Thoracic aorta (tissue), 2 donors: ENCODE measurements at regions not wholly inside any gene's neighbourhood (a gene's known extent, or its start where the extent isn't known, plus 50 kb on each side); places are given as distances from the start of the nearest gene placed in this dataset.

Experiments
- ATAC-seq: fragments of 150-250 bp; one replicate; pipeline ENCODE4 v1.8.0; 2017; ENCODE audit warnings: low read depth; ENCODE audit not compliant: insufficient number of reproducible peaks, low FRiP score
- DNase-seq: peaks from one replicate; pipeline ENCODE4 v3.0.0-alpha.2; 2020; ENCODE audit warnings: low spot score
- H3K27ac ChIP-seq, 2 donors: fragments of 200-600 bp; sonication (generic); 1 replicate in 1 of 2; 2 replicates in 1 of 2; pipeline ENCODE4 v1.5.1; 2016; ENCODE audit warnings: mild to moderate bottlenecking in 2 of 2, moderate library complexity in 2 of 2
- H3K27me3 ChIP-seq: fragments of 200-600 bp; sonication (generic); replicated peaks from 2 replicates; pipeline ENCODE4 v1.6.0; 2016; ENCODE audit warnings: mild to moderate bottlenecking; ENCODE audit not compliant: insufficient read depth
- H3K36me3 ChIP-seq: fragments of 200-600 bp; sonication (generic); one replicate; pipeline ENCODE4 v1.5.1; 2016
- H3K4me1 ChIP-seq, 2 donors: fragments of 200-600 bp; sonication (generic); 1 replicate in 1 of 2; 2 replicates in 1 of 2; pipeline versions ENCODE4 v1.5.1 to v1.6.0; 2016; ENCODE audit warnings: low read depth in 2 of 2, mild to moderate bottlenecking in 1 of 2; ENCODE audit not compliant: control insufficient read depth in 1 of 2
- H3K4me3 ChIP-seq: fragments of 200-600 bp; sonication (generic); 2 replicates; pipeline ENCODE4 v1.5.1; 2016; ENCODE audit warnings: mild to moderate bottlenecking
- H3K9me3 ChIP-seq: fragments of 200-600 bp; sonication (generic); 2 replicates; pipeline ENCODE4 v1.5.1; 2016
- CTCF ChIP-seq: fragments of 200-600 bp; sonication (generic); IDR thresholded peaks from one replicate; pipeline ENCODE4 v1.5.1; 2019; ENCODE audit warnings: antibody characterized with exemption

GRCh38 chr4:54863571-54864255 is 206.0 kb downstream of the KIT start:
- H3K27me3 ChIP-seq = no peaks in the 10 kb centered on the region
- DNase-seq = no peak
- no peak for TF ChIP-seq CTCF
- no peak overlapping the region for H3K27ac ChIP-seq
- no peak overlapping the region for H3K4me3 ChIP-seq
- no peaks in the 10 kb centered on the region for H3K36me3 ChIP-seq
- no peaks in the 10 kb centered on the region for H3K9me3 ChIP-seq
- no peaks in the 10 kb centered on the region for H3K4me1 ChIP-seq
- ATAC-seq = no peak

- Histone ChIP-seq H3K27me3 (no peaks in the 10 kb centered on the region), H3K4me3 (no peak overlapping the region), H3K27ac (no peak overlapping the region), H3K4me1 (no peaks in the 10 kb centered on the region), H3K9me3 (no peaks in the 10 kb centered on the region), H3K36me3 (no peaks in the 10 kb centered on the region)
- no peak for TF ChIP-seq CTCF
- DNase-seq = no peak
- ATAC-seq = no peak
Observed at GRCh38 chr4:54861201-54861600, 203.4 kb downstream of the KIT start.

- DNase-seq (no peak), ATAC-seq (no peak)
- no peaks in the 10 kb centered on the region for H3K27me3 ChIP-seq
- no peaks in the 10 kb centered on the region for H3K4me1 ChIP-seq
- H3K36me3 ChIP-seq = no peaks in the 10 kb centered on the region
- no peak overlapping the region for H3K4me3 ChIP-seq
- no peaks in the 10 kb centered on the region for H3K9me3 ChIP-seq
- no peak for TF ChIP-seq CTCF
- no peak overlapping the region for H3K27ac ChIP-seq
Observed at GRCh38 chr4:54855191-54855854, 197.6 kb downstream of the KIT start.

GRCh38 chr4:54852602-54853001 is 194.8 kb downstream of the KIT start:
- Histone ChIP-seq H3K27me3 (no peaks in the 10 kb centered on the region), H3K27ac (no peak overlapping the region), H3K4me1 (no peaks in the 10 kb centered on the region), H3K4me3 (no peak overlapping the region), H3K36me3 (no peaks in the 10 kb centered on the region), H3K9me3 (no peaks in the 10 kb centered on the region)
- ATAC-seq (no peak), DNase-seq (no peak)
- no peak for TF ChIP-seq CTCF

- Histone ChIP-seq H3K4me1 (no peaks in the 10 kb centered on the region), H3K4me3 (no peak overlapping the region), H3K36me3 (no peaks in the 10 kb centered on the region), H3K9me3 (no peaks in the 10 kb centered on the region), H3K27me3 (no peaks in the 10 kb centered on the region), H3K27ac (no peak overlapping the region)
- ATAC-seq (no peak), DNase-seq (no peak)
- TF ChIP-seq CTCF = no peak
Observed at GRCh38 chr4:54852054-54852453, 194.3 kb downstream of the KIT start.
